Anterior cingulate cortex (tissue), 58 donors: ENCODE measurements at regions not wholly inside any gene's neighbourhood (a gene's known extent, or its start where the extent isn't known, plus 50 kb on each side); places are given as distances from the start of the nearest gene placed in this dataset.

Experiments used
- DNase-seq, 58 donors: peaks; one replicate each; lab custom pipeline; 2025; lab: John Stamatoyannopoulos, UW

- no peak for DNase-seq
Observed at GRCh38 chr9:115945009-115945431, 208.6 kb upstream of the PAPPA start.

- no peak for DNase-seq
Observed at GRCh38 chr9:115946530-115946929, 207.1 kb upstream of the PAPPA start.

- no peak for DNase-seq
Observed at GRCh38 chr9:115951977-115952376, 201.6 kb upstream of the PAPPA start.

GRCh38 chr9:115952430-115953292 lies 200.9 kb upstream of the PAPPA start:
- no peak for DNase-seq

- DNase-seq: no peak
Observed at GRCh38 chr9:115956371-115956770, 197.2 kb upstream of the PAPPA start.

GRCh38 chr9:115957585-115957984 lies 196.0 kb upstream of the PAPPA start:
- DNase-seq: peak in 1 of 58 donors; percentile 1

- no peak for DNase-seq
Observed at GRCh38 chr9:115964710-115965347, 188.8 kb upstream of the PAPPA start.

GRCh38 chr9:115966660-115967059 lies 186.9 kb upstream of the PAPPA start:
- no peak for DNase-seq

- peak in 1 of 58 donors; percentile 2 for DNase-seq
Observed at GRCh38 chr9:115969096-115969495, 184.5 kb upstream of the PAPPA start.

GRCh38 chr9:115972362-115972761 lies 181.2 kb upstream of the PAPPA start:
- DNase-seq: no peak

- no peak for DNase-seq
Observed at GRCh38 chr9:115972843-115973595, 180.6 kb upstream of the PAPPA start.

- no peak for DNase-seq
Observed at GRCh38 chr9:115976781-115977180, 176.8 kb upstream of the PAPPA start.

- DNase-seq: no peak
Observed at GRCh38 chr9:115978091-115978490, 175.5 kb upstream of the PAPPA start.

GRCh38 chr9:115978659-115979096 lies 174.9 kb upstream of the PAPPA start:
- DNase-seq: no peak

- no peak for DNase-seq
Observed at GRCh38 chr9:115980054-115980453, 173.5 kb upstream of the PAPPA start.

GRCh38 chr9:115980502-115980901 lies 173.1 kb upstream of the PAPPA start:
- no peak for DNase-seq

GRCh38 chr9:115980976-115981375 lies 172.6 kb upstream of the PAPPA start:
- no peak for DNase-seq

GRCh38 chr9:115983366-115983765 lies 170.2 kb upstream of the PAPPA start:
- no peak for DNase-seq

GRCh38 chr9:115985657-115986056 lies 167.9 kb upstream of the PAPPA start:
- DNase-seq: no peak

GRCh38 chr9:115986508-115986907 lies 167.1 kb upstream of the PAPPA start:
- DNase-seq: no peak

- DNase-seq: no peak
Observed at GRCh38 chr9:115988701-115989100, 164.9 kb upstream of the PAPPA start.
